ENCODE measurements at regions not wholly inside any gene's neighbourhood (a gene's known extent, or its start where the extent isn't known, plus 50 kb on each side); places are given as distances from the start of the nearest gene placed in this dataset.

DNA sequence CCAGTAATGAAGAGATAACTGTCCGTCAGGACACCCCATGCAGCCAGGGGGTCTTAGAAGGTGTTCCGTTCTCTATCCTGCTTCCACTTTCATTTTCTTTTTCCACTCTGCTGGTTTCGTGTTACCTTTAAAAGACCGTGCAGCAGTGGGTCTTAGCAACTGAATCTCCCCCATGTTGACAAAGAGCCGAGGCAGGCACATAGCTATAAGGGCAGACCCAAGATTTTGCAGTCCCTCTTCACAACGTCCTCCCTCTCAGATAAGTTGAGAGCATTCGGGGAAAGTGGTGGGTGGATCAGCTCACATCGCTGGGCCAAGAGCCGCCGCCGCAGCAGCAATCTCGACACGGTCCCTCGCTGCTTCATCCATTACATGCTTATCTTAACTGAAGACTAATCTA lies 355.5 kb downstream of the LMO4 start:
- no peak for DNase-seq (ENCODE audit: extremely low spot score in 2 of 2)
- H3K36me3 ChIP-seq, result no peaks in the 10 kb centered on the region
- peak overlapping the region; percentile 43 to 48 for H3K4me3 ChIP-seq
- H3K9me3 ChIP-seq, result no peaks in the 10 kb centered on the region
- intact Hi-C loops (cut with DNase I), result no loop called here
- H3K27ac ChIP-seq, result peak overlapping the region; percentile 54
- H3K27me3 ChIP-seq, result no peaks in the 10 kb centered on the region
- TF ChIP-seq, protein P1, sequence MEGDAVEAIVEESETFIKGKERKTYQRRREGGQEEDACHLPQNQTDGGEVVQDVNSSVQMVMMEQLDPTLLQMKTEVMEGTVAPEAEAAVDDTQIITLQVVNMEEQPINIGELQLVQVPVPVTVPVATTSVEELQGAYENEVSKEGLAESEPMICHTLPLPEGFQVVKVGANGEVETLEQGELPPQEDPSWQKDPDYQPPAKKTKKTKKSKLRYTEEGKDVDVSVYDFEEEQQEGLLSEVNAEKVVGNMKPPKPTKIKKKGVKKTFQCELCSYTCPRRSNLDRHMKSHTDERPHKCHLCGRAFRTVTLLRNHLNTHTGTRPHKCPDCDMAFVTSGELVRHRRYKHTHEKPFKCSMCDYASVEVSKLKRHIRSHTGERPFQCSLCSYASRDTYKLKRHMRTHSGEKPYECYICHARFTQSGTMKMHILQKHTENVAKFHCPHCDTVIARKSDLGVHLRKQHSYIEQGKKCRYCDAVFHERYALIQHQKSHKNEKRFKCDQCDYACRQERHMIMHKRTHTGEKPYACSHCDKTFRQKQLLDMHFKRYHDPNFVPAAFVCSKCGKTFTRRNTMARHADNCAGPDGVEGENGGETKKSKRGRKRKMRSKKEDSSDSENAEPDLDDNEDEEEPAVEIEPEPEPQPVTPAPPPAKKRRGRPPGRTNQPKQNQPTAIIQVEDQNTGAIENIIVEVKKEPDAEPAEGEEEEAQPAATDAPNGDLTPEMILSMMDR (IDR thresholded peaks at IDR 0.05), result no peak
- TF ChIP-seq POLR2A (IDR thresholded peaks at IDR 0.05) (no peak), POLR2AphosphoS5 (IDR thresholded peaks at IDR 0.05; ENCODE audit: insufficient read depth in 1 of 2, low read depth in 1 of 2) (no peak)
- H3K4me1 ChIP-seq, result no peaks in the 10 kb centered on the region

DNA sequence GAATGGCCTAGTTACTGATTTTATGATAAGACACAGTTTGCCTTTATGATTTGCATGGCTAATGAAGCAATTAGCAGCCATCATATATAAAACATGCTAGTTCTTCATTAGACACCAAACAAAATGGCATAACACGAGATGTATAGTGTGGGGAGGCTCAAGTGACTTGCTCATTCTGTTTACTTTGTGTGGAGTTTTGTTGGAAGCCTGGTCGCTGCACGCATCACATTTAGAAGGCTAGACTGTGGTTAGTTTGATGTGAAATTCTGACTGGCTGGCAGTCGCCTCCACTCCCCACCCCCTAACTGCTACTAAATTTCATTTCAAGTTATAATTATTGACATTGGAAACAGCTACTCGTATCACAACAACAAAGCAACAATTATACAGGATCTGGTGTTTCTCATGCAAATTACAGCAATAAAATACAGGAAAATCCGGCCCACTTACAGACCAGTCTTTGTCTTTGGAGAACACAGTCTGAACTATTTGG lies 356.1 kb downstream of the LMO4 start:
- no peak for DNase-seq (ENCODE audit: extremely low spot score in 2 of 2)

DNA sequence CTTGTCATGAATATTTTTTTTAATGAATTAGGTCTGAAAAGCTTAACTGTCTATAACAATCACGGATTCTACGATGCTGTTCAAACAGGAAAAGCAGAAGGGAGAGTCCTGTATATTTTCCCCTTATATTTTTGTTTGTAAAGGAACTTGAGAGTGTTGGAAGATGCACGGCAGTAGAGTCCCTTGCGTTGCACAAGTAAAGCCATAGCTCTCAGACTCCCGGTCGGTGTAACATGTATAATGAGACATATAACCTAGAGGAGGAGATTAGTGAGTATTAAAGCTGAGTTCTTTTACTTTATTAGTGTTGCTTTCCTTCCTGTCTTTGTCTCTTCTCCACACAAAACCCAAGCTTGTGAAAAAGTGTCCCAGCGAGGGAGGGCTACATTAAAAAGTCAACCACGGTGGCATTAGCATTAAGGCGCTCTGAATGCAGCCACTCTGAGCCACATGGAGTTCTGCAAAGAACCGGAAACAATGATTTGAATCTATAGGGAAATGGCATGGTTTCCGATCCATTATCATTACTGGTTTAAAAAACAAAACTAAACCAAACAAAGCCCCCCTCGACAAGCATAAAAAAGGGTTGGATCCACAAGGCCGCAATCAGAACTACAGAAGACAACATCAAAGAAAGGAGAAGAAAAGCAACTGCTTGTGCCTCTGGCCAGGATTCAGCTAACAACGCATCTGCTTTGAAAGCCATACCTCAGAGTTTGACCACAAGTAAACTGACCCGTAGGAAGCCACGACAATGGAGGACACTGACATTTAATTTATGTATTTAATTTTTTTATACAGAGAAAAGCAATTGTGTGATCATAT lies 356.8 kb downstream of the LMO4 start:
- Histone ChIP-seq H3K27ac (no peak overlapping the region), H3K4me1 (no peaks in the 10 kb centered on the region), H3K9me3 (no peaks in the 10 kb centered on the region), H3K27me3 (no peaks in the 10 kb centered on the region), H3K4me3 (no peak overlapping the region), H3K36me3 (no peaks in the 10 kb centered on the region)
- intact Hi-C loops (cut with DNase I), result no loop called here
- no peak for TF ChIP-seq POLR2AphosphoS5 (IDR thresholded peaks at IDR 0.05; ENCODE audit: insufficient read depth in 1 of 2, low read depth in 1 of 2)
- DNase-seq (ENCODE audit: extremely low spot score in 2 of 2), result no peak

More for the DNA sequence above, 356.1 kb downstream of the LMO4 start:
- H3K4me3 ChIP-seq, result peak overlapping the region; percentile 43 to 48
- peak overlapping the region; percentile 54 for H3K27ac ChIP-seq
- H3K36me3 ChIP-seq, result no peaks in the 10 kb centered on the region
- intact Hi-C loops (cut with DNase I), result no loop called here
- H3K9me3 ChIP-seq, result no peaks in the 10 kb centered on the region
- TF ChIP-seq, protein P1 (IDR thresholded peaks at IDR 0.05), result no peak
- TF ChIP-seq POLR2A (IDR thresholded peaks at IDR 0.05) (no peak), POLR2AphosphoS5 (IDR thresholded peaks at IDR 0.05; ENCODE audit: insufficient read depth in 1 of 2, low read depth in 1 of 2) (no peak)
- no peaks in the 10 kb centered on the region for H3K27me3 ChIP-seq
- no peaks in the 10 kb centered on the region for H3K4me1 ChIP-seq

DNA sequence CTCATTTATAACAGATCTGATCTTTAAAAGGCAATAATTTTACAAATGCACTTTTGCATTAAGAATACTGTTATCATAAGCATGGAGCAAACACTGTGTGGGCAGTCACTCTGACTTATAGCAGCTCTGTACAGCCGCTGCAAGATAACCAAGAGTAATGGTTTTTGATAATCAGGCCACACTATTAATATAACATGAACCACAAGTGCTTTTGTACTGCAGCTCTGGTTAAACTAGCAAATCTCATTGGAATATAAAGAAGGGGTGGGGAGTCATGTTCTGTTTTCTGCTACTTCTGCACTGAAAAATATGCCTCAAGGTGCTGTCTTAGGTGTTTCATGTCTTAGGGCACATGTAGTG lies 357.4 kb downstream of the LMO4 start:
- intact Hi-C loops (cut with DNase I), result no loop called here
- H3K36me3 ChIP-seq, result no peaks in the 10 kb centered on the region
- H3K27ac ChIP-seq, result no peak overlapping the region
- no peak for DNase-seq (ENCODE audit: extremely low spot score in 2 of 2)
- H3K4me1 ChIP-seq, result no peaks in the 10 kb centered on the region
- H3K27me3 ChIP-seq, result no peaks in the 10 kb centered on the region
- H3K4me3 ChIP-seq, result no peak overlapping the region
- TF ChIP-seq, protein P1 (IDR thresholded peaks at IDR 0.05), result no peak
- TF ChIP-seq POLR2AphosphoS5 (IDR thresholded peaks at IDR 0.05; ENCODE audit: insufficient read depth in 1 of 2, low read depth in 1 of 2), result no peak
- TF ChIP-seq POLR2A (IDR thresholded peaks at IDR 0.05), result no peak
- no peaks in the 10 kb centered on the region for H3K9me3 ChIP-seq

DNA sequence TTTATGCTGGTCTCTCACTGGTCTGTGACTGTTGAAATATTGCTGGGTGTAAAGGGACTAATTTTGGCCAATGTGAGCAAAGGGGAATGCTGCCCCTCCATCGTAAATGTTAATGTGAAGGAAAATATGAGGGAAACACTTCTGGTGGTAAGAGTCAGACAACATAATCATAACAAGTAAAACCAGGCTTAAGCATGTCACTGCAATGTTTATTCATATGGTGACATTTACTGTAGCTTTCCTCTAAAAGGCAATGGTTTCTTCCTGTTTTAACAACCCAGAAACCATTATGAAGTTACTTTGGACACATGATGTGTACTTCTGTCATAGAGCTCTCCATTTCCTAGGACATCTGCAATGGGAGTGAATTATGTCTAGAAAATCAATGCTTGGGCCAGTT lies 358.0 kb downstream of the LMO4 start:
- H3K27me3 ChIP-seq, result no peaks in the 10 kb centered on the region
- H3K4me3 ChIP-seq, result no peak overlapping the region
- no peak overlapping the region for H3K27ac ChIP-seq
- TF ChIP-seq POLR2AphosphoS5 (IDR thresholded peaks at IDR 0.05; ENCODE audit: insufficient read depth in 1 of 2, low read depth in 1 of 2) (no peak), POLR2A (IDR thresholded peaks at IDR 0.05) (no peak)
- TF ChIP-seq, protein P1 (IDR thresholded peaks at IDR 0.05), result no peak
- intact Hi-C loops (cut with DNase I), result no loop called here
- H3K9me3 ChIP-seq, result no peaks in the 10 kb centered on the region
- DNase-seq (ENCODE audit: extremely low spot score in 2 of 2), result no peak
- H3K36me3 ChIP-seq, result no peaks in the 10 kb centered on the region
- H3K4me1 ChIP-seq, result no peaks in the 10 kb centered on the region
